CD4-positive, alpha-beta T cell (primary cell): ENCODE measurements at regions not wholly inside any gene's neighbourhood (a gene's known extent, or its start where the extent isn't known, plus 50 kb on each side); places are given as distances from the start of the nearest gene placed in this dataset.
"Not testable (repeated sequence)": the region's sequence is repeated elsewhere in the genome, so short reads cannot be mapped to it uniquely, and the experiment has no call there.

Source experiments
- ATAC-seq: fragments of 200-7000 bp; cut with Tn5 transposase; one replicate; pipeline ENCODE4 v1.10.0; 2022; ENCODE audit warnings: mild to moderate bottlenecking; ENCODE audit not compliant: poor library complexity
- CTCF ChIA-PET: fragments of 350-600 bp; sonication (Branson Sonifier 250); formaldehyde crosslinking; loops from one replicate; lab custom pipeline; 2021; ENCODE audit warnings: antibody characterized with exemption, inconsistent platforms; lab: Charles Lee
- POLR2A ChIA-PET: fragments of 350-600 bp; sonication (Branson Sonifier 250); formaldehyde crosslinking; loops from one replicate; lab custom pipeline; 2021; ENCODE audit warnings: antibody characterized with exemption, inconsistent platforms; lab: Charles Lee
- DNase-seq, 14 experiments: peaks; one replicate each; pipeline ENCODE4 v3.0.0-alpha.2; 2013 to 2020; ENCODE audit warnings: mixed read lengths in 2 of 14
- H3K27ac ChIP-seq, 2 donors: one replicate each; pipeline versions ENCODE4 v1.5.1 to v1.7.0; 2013; ENCODE audit warnings: low read length in 2 of 2, low read depth in 1 of 2, mild to moderate bottlenecking in 1 of 2
- H3K27me3 ChIP-seq, 2 experiments: 1 replicate in 1 of 2; 2 replicates in 1 of 2; pipeline versions ENCODE4 v1.6.1 to v1.7.0; 2013; ENCODE audit warnings: low read length in 2 of 2, control low read depth in 1 of 2, mild to moderate bottlenecking in 1 of 2, moderate library complexity in 1 of 2; ENCODE audit not compliant: insufficient read depth in 2 of 2, control insufficient read depth in 1 of 2
- H3K36me3 ChIP-seq: one replicate; pipeline ENCODE4 v1.6.1; 2013; ENCODE audit warnings: low read length, control low read depth; ENCODE audit not compliant: insufficient read depth
- H3K4me1 ChIP-seq: one replicate; pipeline ENCODE4 v1.6.1; 2013; ENCODE audit warnings: low read length, control low read depth; ENCODE audit not compliant: insufficient read depth
- H3K4me3 ChIP-seq: one replicate; pipeline ENCODE4 v1.5.1; 2013; ENCODE audit warnings: mild to moderate bottlenecking, low read length, moderate library complexity
- H3K9me3 ChIP-seq, 2 experiments: 1 replicate in 1 of 2; 2 replicates in 1 of 2; pipeline versions ENCODE4 v1.6.1 to v1.7.0; 2013; ENCODE audit warnings: low read length in 2 of 2, mild to moderate bottlenecking in 2 of 2, control low read depth in 1 of 2, moderate library complexity in 1 of 2; ENCODE audit not compliant: control insufficient read depth in 1 of 2, insufficient read depth in 1 of 2
- H3K27ac Mint-ChIP-seq: one replicate; pipeline ENCODE4 v1.8.0; 2020; ENCODE audit warnings: mixed read lengths
- H3K27me3 Mint-ChIP-seq: one replicate; pipeline ENCODE4 v1.8.0; 2021; ENCODE audit warnings: mixed read lengths
- H3K36me3 Mint-ChIP-seq: one replicate; pipeline ENCODE4 v1.8.0; 2021; ENCODE audit warnings: low read depth, mixed read lengths
- H3K4me1 Mint-ChIP-seq: one replicate; pipeline ENCODE4 v1.8.0; 2021; ENCODE audit warnings: low read depth, mixed read lengths
- H3K4me3 Mint-ChIP-seq: one replicate; pipeline ENCODE4 v1.8.0; 2020; ENCODE audit warnings: mild to moderate bottlenecking, mixed read lengths
- H3K9me3 Mint-ChIP-seq: one replicate; pipeline ENCODE4 v1.8.0; 2020; ENCODE audit warnings: mixed read lengths
- CTCF ChIP-seq: fragments of 200-600 bp; IDR thresholded peaks from one replicate; pipeline ENCODE4 v1.8.0; 2022; ENCODE audit warnings: antibody characterized with exemption, mild to moderate bottlenecking
- intact Hi-C, 2 experiments: fragments of 100-400 bp; cut with DNase I in 1 of 2; cut with micrococcal nuclease in 1 of 2; formaldehyde crosslinking; loops; one replicate each; pipeline versions ENCODE4 v1.15.1 to v1.9.0; 2023 to 2025; cut with DNase I, micrococcal nuclease

DNA sequence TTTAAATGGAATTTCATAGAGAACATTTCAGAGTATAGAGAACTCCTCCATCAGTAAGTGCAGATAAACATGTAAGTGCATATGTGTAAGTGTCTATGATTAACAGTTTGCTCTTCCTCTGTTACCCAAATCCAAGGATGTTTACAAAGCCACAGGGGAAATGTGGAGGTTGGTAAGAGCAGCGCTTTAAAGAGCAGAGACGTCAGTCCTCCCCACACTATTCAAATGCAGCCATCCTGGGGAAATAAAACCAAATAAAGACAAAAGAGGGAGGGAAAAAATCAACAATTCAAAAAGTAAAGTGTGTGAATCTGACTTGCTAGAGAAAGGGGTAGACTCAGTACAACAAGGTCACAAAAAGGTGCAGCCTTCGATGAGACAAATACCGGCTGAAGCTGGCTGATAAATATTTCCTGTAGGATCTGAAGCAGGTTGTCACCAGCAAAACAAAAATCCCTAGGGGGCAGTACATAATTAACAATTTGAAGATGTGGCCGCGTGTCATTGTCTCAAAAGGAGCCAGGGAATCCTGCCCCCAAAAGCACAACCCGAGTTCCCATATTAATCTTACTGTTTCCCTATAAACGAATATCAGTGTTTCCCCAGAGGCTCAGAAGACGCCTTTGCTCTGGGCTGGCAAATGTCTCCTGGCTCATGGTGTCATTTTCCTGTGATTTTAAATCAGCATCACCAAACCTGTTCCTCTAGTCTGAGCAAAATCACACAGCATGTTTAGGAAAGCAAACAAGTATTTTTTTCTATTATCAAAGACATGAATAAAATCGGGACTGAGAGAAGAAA, 216.5 kb downstream of the CDCA7 start:
- Mint-ChIP-seq H3K27ac (no peak overlapping the region), H3K4me3 (no peak overlapping the region), H3K36me3 (no peaks in the 10 kb centered on the region), H3K4me1 (no peaks in the 10 kb centered on the region), H3K27me3 (peaks cover 27% of the 10 kb centered on the region), H3K9me3 (no peaks in the 10 kb centered on the region)
- H3K36me3 ChIP-seq: no peaks in the 10 kb centered on the region
- no peak for TF ChIP-seq CTCF
- no peak overlapping the region for H3K4me3 ChIP-seq
- no peaks in the 10 kb centered on the region for H3K9me3 ChIP-seq
- ATAC-seq (no peak), DNase-seq (no peak)
- intact Hi-C loops: no loop called here
- ChIA-PET CTCF (no interaction called here), POLR2A (no interaction called here)
- peaks cover 2 to 5% of the 10 kb centered on the region in 2 experiments for H3K27me3 ChIP-seq
- no peak overlapping the region for H3K27ac ChIP-seq
- no peaks in the 10 kb centered on the region for H3K4me1 ChIP-seq

- ChIA-PET POLR2A (no interaction called here), CTCF (no interaction called here)
- Mint-ChIP-seq H3K4me1 (no peaks in the 10 kb centered on the region), H3K27me3 (peaks cover 22% of the 10 kb centered on the region), H3K36me3 (no peaks in the 10 kb centered on the region), H3K9me3 (no peaks in the 10 kb centered on the region), H3K27ac (no peak overlapping the region), H3K4me3 (no peak overlapping the region)
- DNase-seq (no peak), ATAC-seq (no peak)
- no peak overlapping the region for H3K27ac ChIP-seq
- no peaks in the 10 kb centered on the region for H3K36me3 ChIP-seq
- no peak overlapping the region for H3K4me3 ChIP-seq
- H3K4me1 ChIP-seq: no peaks in the 10 kb centered on the region
- no peaks in the 10 kb centered on the region for H3K9me3 ChIP-seq
- H3K27me3 ChIP-seq: peaks cover 0 to 5% of the 10 kb centered on the region in 2 experiments
- intact Hi-C loops: no loop called here
- no peak for TF ChIP-seq CTCF
Observed at GRCh38 chr2:173571887-173572680, 217.4 kb downstream of the CDCA7 start.

DNA sequence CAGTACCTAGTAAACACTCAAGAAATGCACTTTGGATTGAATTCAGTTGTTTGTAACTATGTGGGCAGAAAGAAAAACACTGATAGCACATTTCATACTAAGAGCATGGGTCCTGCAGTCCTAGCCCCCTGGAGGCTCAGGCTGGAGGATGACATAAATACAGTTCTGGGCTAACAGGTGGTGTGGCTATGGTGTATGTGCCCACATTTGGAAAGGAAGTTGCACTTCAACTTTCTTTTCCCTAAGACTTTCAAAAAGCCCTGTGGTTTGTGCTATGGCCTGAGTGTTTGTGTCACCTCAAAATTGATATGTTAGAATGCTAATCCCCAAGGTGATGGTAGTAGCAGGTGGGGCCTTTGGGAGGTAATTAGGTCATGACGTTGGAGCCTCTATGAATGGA, 218.2 kb downstream of the CDCA7 start:
- peaks cover 17% of the 10 kb centered on the region for H3K27me3 Mint-ChIP-seq
- H3K9me3 Mint-ChIP-seq: no peaks in the 10 kb centered on the region
- Histone ChIP-seq H3K36me3 (no peaks in the 10 kb centered on the region), H3K27ac (no peak overlapping the region), H3K9me3 (no peaks in the 10 kb centered on the region), H3K4me3 (no peak overlapping the region), H3K4me1 (no peaks in the 10 kb centered on the region), H3K27me3 (peaks cover 0 to 5% of the 10 kb centered on the region in 2 experiments)
- TF ChIP-seq CTCF: no peak
- DNase-seq (peak in 2 of 14 experiments; percentile 1 to 13), ATAC-seq (no peak)
- ChIA-PET POLR2A (no interaction called here), CTCF (no interaction called here)
- no peak overlapping the region for H3K4me3 Mint-ChIP-seq
- no peaks in the 10 kb centered on the region for H3K36me3 Mint-ChIP-seq
- H3K27ac Mint-ChIP-seq: no peak overlapping the region
- intact Hi-C loops: no loop called here
- H3K4me1 Mint-ChIP-seq: no peaks in the 10 kb centered on the region

GRCh38 chr2:173573782-173574181, 219.1 kb downstream of the CDCA7 start:
- H3K4me3 ChIP-seq, H3K4me1 ChIP-seq, H3K27ac ChIP-seq, H3K27ac Mint-ChIP-seq, H3K9me3 Mint-ChIP-seq, intact Hi-C loops, H3K36me3 ChIP-seq, POLR2A ChIA-PET, H3K9me3 ChIP-seq, ATAC-seq, H3K27me3 ChIP-seq, H3K36me3 Mint-ChIP-seq, H3K4me3 Mint-ChIP-seq, H3K4me1 Mint-ChIP-seq, CTCF ChIA-PET, DNase-seq: not testable (repeated sequence)
- peaks cover 14% of the 10 kb centered on the region for H3K27me3 Mint-ChIP-seq
